GM12891 (cell line): ENCODE measurements at regions not wholly inside any gene's neighbourhood (a gene's known extent, or its start where the extent isn't known, plus 50 kb on each side); places are given as distances from the start of the nearest gene placed in this dataset.
"Not testable (repeated sequence)": the region's sequence is repeated elsewhere in the genome, so short reads cannot be mapped to it uniquely, and the experiment has no call there.

Source experiments
- DNase-seq: peaks from one replicate; pipeline ENCODE4 v3.0.0; 2011; ENCODE audit warnings: low spot score; ENCODE audit not compliant: insufficient read length
- FAIRE-seq: peaks from 2 replicates; lab custom pipeline; 2011; peaks lifted over from hg19 to GRCh38; lab: Jason Lieb, UNC
- PAX5 ChIP-seq: IDR thresholded peaks from 2 replicates; pipeline ENCODE4 v1.6.1; 2011; ENCODE audit warnings: low read length, moderate library complexity, mild to moderate bottlenecking; ENCODE audit not compliant: insufficient read depth, severe bottlenecking
- POLR2A ChIP-seq: IDR thresholded peaks from 2 replicates; pipeline ENCODE4 v1.6.1; 2011; ENCODE audit warnings: low read depth, low read length, control low read depth
- POLR2AphosphoS5 ChIP-seq: IDR thresholded peaks from 2 replicates; pipeline ENCODE4 v1.6.1; 2011; ENCODE audit warnings: low read depth, low read length, control low read depth
- POU2F2 ChIP-seq: IDR thresholded peaks from 2 replicates; pipeline ENCODE4 v1.6.1; 2011; ENCODE audit warnings: low read depth, mild to moderate bottlenecking, control low read depth, low read length, moderate library complexity
- SPI1 ChIP-seq: IDR thresholded peaks from 2 replicates; pipeline ENCODE4 v1.6.1; 2011; ENCODE audit warnings: low read depth, low read length, control low read depth
- TAF1 ChIP-seq: IDR thresholded peaks from 2 replicates; pipeline ENCODE4 v1.6.1; 2011; ENCODE audit warnings: low read depth, low read length, control low read depth

DNA sequence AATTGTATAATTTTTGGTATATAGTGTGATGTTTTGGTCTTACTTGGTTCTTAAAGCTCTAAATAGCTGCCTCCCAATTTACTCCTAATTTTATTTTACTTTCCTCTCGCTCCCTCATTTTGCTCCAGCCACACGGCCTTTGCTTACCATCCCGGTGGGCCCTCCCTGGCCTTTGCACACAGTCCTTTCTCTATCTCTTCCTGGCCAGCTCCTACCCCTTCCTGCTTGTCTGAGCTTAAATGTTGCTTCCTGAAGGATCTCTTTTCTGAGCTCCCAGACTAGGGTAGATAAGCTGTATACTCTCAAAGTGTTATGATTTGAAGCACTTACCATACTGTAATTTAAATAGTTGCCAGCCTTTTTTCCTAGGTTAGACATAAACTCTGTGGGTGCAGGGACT lies 121.7 kb downstream of the UTRN start:
- TF ChIP-seq POU2F2 (no peak), POLR2AphosphoS5 (no peak), POLR2A (no peak), PAX5 (no peak), SPI1 (no peak), TAF1 (no peak)

DNA sequence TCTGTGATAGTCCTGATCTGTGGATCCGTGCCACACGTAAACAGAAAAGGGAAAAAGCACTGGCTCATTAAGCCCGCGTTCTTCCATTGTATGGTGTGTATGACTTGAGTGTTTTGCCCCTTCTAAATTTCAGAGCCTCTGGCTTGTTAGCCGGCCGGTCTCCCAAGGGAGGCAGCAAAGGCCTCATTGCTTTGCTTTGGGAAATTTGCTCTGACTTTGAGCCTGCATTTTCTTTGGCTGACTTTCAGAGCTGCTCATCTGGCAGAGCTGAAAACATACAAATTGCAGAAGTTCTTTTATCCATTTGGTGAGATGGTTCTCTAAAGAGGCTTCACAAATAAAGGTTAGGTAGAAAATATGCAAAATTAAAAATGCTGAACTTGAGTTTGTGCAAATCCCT lies 123.0 kb downstream of the UTRN start:
- TF ChIP-seq POLR2A (no peak), POLR2AphosphoS5 (no peak), POU2F2 (no peak), PAX5 (no peak), SPI1 (no peak), TAF1 (no peak)
- DNase-seq (no peak), FAIRE-seq (no peak)

More for the DNA sequence above, 121.7 kb downstream of the UTRN start:
- no peak for DNase-seq
- no peak for FAIRE-seq

DNA sequence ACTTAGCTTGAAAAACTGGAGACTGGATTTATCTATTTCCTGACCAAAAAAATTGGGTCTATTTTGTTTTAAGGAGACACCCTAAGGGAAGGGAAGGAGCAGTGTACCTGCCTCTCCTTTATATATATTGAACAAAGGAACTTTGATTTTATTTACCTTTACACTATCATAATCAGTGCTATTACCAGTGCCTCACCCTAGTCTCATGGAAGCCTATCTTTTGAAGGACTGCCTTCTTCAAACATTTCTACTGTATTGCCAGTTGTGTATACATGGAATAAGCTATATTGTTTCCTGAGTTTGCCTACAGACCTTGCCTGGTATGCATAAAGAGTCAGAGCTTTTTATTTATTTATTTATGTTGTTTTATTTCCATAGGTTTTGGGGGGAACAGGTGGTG lies 124.9 kb downstream of the UTRN start:
- TF ChIP-seq POLR2AphosphoS5 = no peak
- no peak for TF ChIP-seq PAX5
- TF ChIP-seq POU2F2 = no peak
- TF ChIP-seq SPI1 = no peak
- no peak for TF ChIP-seq POLR2A
- TF ChIP-seq TAF1 = no peak
- FAIRE-seq = no peak
- no peak for DNase-seq

GRCh38 chr6:144410574-144410973 lies 125.4 kb downstream of the UTRN start:
- peak; percentile 31 for FAIRE-seq
- DNase-seq = not testable (repeated sequence)

DNA sequence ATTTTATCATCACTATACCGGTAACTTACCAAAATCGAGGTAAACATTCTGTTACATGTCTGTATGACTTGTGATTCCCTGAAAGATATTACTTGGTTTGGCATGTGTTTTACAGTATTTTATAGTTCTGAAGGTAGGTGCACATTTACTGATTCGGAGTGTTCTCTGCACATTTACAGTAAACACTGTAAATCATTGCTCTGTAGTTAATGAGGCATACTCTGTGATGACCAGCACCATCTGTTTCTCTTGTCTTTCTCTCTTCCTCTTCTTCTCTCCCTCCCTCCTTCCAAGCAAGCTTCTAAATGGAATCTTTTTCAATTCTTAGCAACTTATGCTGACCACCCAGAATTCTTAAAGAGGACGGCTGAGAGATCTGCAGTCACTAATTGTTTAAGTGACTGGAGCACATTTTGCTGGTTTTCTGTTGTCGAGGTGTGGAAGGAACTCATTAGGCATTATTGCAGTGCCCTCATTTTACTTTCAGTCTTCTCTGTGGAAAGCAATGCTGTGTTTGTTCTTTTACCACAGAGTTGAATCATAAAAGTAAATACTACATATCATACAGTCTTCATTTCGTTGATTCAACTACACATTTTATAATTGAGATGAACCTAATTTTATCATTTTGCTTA lies 126.5 kb downstream of the UTRN start:
- no peak for FAIRE-seq
- TF ChIP-seq SPI1 (peak; percentile 19; the same call in 1 of the 2 replicates), TAF1 (no peak)
- DNase-seq = no peak

- no peak for TF ChIP-seq SPI1
- no peak for TF ChIP-seq POLR2A
- no peak for TF ChIP-seq TAF1
- no peak for TF ChIP-seq POU2F2
- no peak for TF ChIP-seq PAX5
- no peak for TF ChIP-seq POLR2AphosphoS5
- DNase-seq (no peak), FAIRE-seq (peak; percentile 5)
These were observed 128.3 kb downstream of the UTRN start for GRCh38 chr6:144413418-144413817.

DNA sequence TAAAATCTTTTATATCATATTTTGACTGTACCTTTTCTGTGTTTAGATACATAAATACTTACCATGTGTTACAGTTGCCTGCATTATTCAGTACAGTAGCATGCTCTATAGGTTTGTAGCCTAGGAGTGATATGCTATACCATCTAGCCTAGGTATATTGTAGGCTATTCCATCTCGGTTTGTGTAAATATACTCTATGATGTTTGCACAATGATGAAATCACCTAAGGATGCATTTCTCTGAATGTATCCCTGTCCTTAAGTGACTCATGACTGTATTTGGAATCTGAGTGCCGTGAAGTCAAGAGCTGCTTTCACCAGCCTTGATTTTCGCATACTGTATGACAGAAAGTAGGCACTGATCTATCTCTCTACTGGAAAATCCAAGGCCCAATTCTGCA lies 129.9 kb downstream of the UTRN start:
- no peak for DNase-seq
- TF ChIP-seq POLR2AphosphoS5 (no peak), POU2F2 (no peak), SPI1 (no peak), PAX5 (no peak)
- no peak for FAIRE-seq

GRCh38 chr6:144415835-144416237 lies 130.7 kb downstream of the UTRN start:
- FAIRE-seq (peak; percentile 31), DNase-seq (no peak)

DNA sequence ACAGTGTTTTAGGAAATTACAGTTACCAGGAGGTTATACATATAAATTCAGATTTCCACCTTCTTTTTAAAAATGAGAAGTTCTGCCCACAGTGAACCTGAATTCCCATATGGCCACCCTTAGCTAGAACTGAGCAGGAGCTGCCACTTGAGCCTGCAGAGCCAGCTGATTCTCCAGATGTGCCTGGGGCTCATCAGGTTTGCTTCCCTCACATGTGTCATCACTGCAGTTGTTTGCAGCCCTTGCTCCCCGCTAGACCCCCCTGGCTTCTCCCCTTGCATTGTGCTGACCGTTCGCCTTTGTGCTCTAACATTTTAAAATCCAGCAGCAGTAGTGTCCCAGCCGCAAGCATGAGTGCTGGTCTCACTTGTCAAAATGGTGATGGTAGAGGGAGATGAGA lies 131.1 kb downstream of the UTRN start:
- no peak for TF ChIP-seq POLR2AphosphoS5
- FAIRE-seq (no peak), DNase-seq (no peak)

More at GRCh38 chr6:144415835-144416237, 130.7 kb downstream of the UTRN start:
- no peak for TF ChIP-seq POLR2A
- TF ChIP-seq SPI1 = no peak
- no peak for TF ChIP-seq POU2F2

DNA sequence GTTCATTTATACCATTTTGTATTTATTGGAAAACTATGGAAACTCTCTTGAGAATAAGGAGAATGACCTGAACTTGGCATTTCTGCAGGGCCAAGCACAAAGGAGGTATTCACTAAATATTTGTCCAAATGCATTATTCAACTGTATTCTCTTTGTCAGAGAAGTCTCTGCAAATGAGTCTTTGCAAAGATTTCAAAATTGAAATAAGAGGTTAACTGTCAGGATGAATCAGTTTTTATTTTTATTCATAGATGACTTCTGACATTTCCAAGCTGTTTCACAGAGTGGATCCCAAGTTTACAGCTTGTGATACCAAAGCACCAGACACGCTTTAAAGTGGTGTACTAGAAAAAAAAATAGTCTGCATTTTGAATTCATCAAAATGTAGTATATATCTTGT lies 131.6 kb downstream of the UTRN start:
- FAIRE-seq = no peak
- TF ChIP-seq POLR2AphosphoS5 = no peak
- TF ChIP-seq PAX5 = no peak
- no peak for TF ChIP-seq SPI1
- TF ChIP-seq POU2F2 = no peak
- TF ChIP-seq TAF1 = no peak
- no peak for TF ChIP-seq POLR2A
- DNase-seq = no peak

GRCh38 chr6:144417681-144418080 lies 132.5 kb downstream of the UTRN start:
- TF ChIP-seq POLR2A (no peak), SPI1 (no peak), TAF1 (no peak), POLR2AphosphoS5 (no peak), PAX5 (no peak), POU2F2 (no peak)
- DNase-seq (no peak), FAIRE-seq (no peak)
